Ascending aorta (tissue), 2 donors: ENCODE measurements at regions not wholly inside any gene's neighbourhood (a gene's known extent, or its start where the extent isn't known, plus 50 kb on each side); places are given as distances from the start of the nearest gene placed in this dataset.
"Not testable (repeated sequence)": the region's sequence is repeated elsewhere in the genome, so short reads cannot be mapped to it uniquely, and the experiment has no call there.

Source experiments
- DNase-seq, 2 donors: peaks; one replicate each; pipeline ENCODE4 v3.0.0-alpha.2; 2019; ENCODE audit warnings: low spot score in 2 of 2
- H3K27ac ChIP-seq, 2 donors: fragments of 200-600 bp; sonication (generic); one replicate each; pipeline ENCODE4 v1.5.1; 2016 to 2017; ENCODE audit warnings: mild to moderate bottlenecking in 1 of 2
- H3K27me3 ChIP-seq: fragments of 200-600 bp; sonication (generic); one replicate; pipeline ENCODE4 v1.5.1; 2017
- H3K36me3 ChIP-seq, 2 donors: fragments of 200-600 bp; sonication (generic); one replicate each; pipeline ENCODE4 v1.5.1; 2016
- H3K4me1 ChIP-seq, 2 donors: fragments of 200-600 bp; sonication (generic); one replicate each; pipeline ENCODE4 v1.5.1; 2016 to 2017; ENCODE audit warnings: mild to moderate bottlenecking in 1 of 2
- H3K4me3 ChIP-seq, 2 donors: fragments of 200-600 bp; sonication (generic); one replicate each; pipeline ENCODE4 v1.5.1; 2016 to 2017; ENCODE audit warnings: mild to moderate bottlenecking in 1 of 2
- H3K9me3 ChIP-seq, 2 donors: fragments of 200-600 bp; sonication (generic); one replicate each; pipeline ENCODE4 v1.5.1; 2016
- CTCF ChIP-seq, 3 experiments: fragments of 200-600 bp in 2 of 3; fragments of 450-650 bp in 1 of 3; sonication (generic) in 2 of 3; IDR thresholded peaks; one replicate each; pipeline ENCODE4 v1.5.1; 2016 to 2019; ENCODE audit warnings: antibody characterized with exemption in 3 of 3, mild to moderate bottlenecking in 1 of 3, moderate library complexity in 1 of 3
- intact Hi-C: fragments of 100-400 bp; cut with DNase I; formaldehyde crosslinking; loops from one replicate; pipeline ENCODE4 v1.15.1; 2023

DNA sequence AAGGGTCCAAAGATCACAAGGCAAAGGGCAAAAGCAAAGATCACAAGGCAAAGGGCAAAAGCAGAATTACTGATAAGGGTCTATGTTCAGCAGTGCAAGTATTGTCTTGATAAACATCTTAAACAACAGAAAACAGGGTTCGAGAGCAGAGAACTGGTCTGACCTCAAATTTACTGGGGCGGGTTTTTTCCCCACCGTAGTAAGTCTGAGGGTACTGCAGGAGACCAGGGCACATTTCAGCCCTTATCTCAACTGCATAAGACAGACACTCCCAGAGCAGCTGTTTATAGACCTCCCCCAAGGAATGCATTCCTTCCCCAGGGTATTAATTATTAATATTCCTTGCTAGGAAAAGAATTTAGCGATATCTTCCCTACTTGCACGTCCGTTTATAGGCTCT lies 61.3 kb downstream of the ZNF860 start:
- H3K9me3 ChIP-seq, H3K27ac ChIP-seq, H3K36me3 ChIP-seq, DNase-seq, intact Hi-C loops, H3K4me3 ChIP-seq, H3K27me3 ChIP-seq: not testable (repeated sequence)
- peaks cover 0 to 14% of the 10 kb centered on the region in 2 donors for H3K4me1 ChIP-seq

- Histone ChIP-seq H3K9me3 (no peaks in the 10 kb centered on the region), H3K27me3 (no peaks in the 10 kb centered on the region), H3K4me1 (peaks cover 0 to 11% of the 10 kb centered on the region in 2 donors), H3K36me3 (no peaks in the 10 kb centered on the region), H3K4me3 (peak overlapping the region; percentile 26 to 28), H3K27ac (peak overlapping the region; percentile 69 to 73)
- DNase-seq, result peak in 1 of 2 donors; percentile 62
- no peak for TF ChIP-seq CTCF (IDR thresholded peaks at IDR 0.05)
- intact Hi-C loops, result no loop called here
Observed at GRCh38 chr3:32045091-32045915, 61.1 kb upstream of the GPD1L start.

DNA sequence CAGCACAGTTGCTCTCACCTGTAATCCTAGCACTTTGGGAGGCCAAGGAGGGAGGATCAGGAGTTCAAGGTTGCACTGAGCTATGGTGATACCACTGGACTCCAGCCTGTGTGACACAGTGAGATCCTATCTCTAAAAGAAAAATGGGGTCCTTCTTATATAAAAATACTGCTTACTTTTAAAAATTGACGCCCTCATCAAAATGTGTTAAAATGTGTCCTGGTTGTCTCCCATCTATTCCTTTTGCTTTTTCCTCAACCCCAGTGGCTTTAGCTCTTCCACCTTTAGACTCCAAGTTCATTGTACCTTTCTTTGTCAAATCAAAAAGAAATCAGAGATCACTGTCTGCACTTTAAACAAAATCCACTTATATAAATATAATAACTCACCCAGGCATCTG lies 60.3 kb upstream of the GPD1L start:
- Histone ChIP-seq H3K4me3 (no peak overlapping the region), H3K4me1 (peaks cover 0 to 5% of the 10 kb centered on the region in 2 donors), H3K27me3 (no peaks in the 10 kb centered on the region), H3K36me3 (no peaks in the 10 kb centered on the region), H3K27ac (peak overlapping the region in 1 of 2 donors; percentile 73), H3K9me3 (no peaks in the 10 kb centered on the region)
- intact Hi-C loops, result no loop called here
- DNase-seq, result no peak
- TF ChIP-seq CTCF (IDR thresholded peaks at IDR 0.05), result no peak

DNA sequence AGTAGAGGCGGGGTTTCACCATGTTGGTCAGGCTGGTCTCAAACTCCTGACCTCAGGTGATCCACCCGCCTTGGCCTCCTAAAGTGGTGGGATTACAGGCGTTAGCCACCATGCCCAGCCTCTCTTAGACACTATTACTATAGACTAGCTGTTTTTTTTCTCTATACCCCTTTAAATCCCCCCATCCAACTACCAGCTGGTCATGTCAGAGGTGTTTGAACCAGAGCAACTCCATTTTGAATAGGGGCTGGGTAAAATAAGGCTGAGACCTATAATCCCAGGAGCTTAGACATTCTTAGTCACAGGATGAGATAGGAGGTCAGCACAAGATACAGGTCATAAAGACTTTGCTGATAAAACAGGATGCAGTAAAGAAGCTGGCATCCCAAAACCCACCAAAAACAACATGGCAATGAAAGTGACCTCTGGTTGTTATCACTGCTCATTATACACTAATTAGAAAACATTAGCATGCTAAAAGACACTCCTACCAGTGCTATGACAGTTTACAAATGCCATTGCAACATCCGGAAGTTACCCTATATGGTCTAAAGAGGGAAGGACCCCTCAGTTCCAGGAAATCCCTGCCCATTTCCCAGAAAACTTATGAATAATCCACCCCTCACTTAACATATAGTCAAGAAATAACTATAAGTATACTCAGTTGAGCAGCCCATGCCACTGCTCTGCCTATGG lies 57.8 kb upstream of the GPD1L start:
- intact Hi-C loops, result no loop called here
- no peak overlapping the region for H3K27ac ChIP-seq
- TF ChIP-seq CTCF (IDR thresholded peaks at IDR 0.05), result no peak
- no peak overlapping the region for H3K4me3 ChIP-seq
- H3K36me3 ChIP-seq, result no peaks in the 10 kb centered on the region
- DNase-seq, result no peak
- H3K4me1 ChIP-seq, result peaks cover 0 to 5% of the 10 kb centered on the region in 2 donors
- no peaks in the 10 kb centered on the region for H3K9me3 ChIP-seq
- H3K27me3 ChIP-seq, result no peaks in the 10 kb centered on the region

DNA sequence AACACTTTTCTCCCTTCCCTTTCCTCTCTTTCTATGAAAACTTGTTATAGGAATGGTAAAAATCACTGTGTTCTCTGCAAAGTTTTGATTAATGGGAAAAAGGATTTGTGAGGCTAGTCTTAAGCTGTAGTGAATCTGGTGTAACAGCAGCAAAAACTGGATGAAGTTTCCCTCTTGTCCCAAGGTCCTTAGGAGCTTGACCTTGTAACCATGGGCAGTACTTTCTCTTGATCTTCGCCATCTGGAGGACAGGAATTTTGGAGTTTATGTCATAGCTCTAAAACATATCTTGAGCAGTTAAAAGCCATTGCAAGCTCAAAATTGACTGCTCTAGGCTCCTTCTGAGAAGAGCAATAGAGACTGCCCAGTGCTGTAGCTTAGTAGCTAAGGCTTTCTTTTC lies 56.5 kb upstream of the GPD1L start:
- Histone ChIP-seq H3K36me3 (no peaks in the 10 kb centered on the region), H3K4me1 (peaks cover 0 to 3% of the 10 kb centered on the region in 2 donors), H3K4me3 (no peak overlapping the region), H3K27me3 (no peaks in the 10 kb centered on the region), H3K9me3 (no peaks in the 10 kb centered on the region), H3K27ac (no peak overlapping the region)
- intact Hi-C loops, result no loop called here
- TF ChIP-seq CTCF (IDR thresholded peaks at IDR 0.05), result no peak
- peak in 1 of 2 donors; percentile 5 for DNase-seq

DNA sequence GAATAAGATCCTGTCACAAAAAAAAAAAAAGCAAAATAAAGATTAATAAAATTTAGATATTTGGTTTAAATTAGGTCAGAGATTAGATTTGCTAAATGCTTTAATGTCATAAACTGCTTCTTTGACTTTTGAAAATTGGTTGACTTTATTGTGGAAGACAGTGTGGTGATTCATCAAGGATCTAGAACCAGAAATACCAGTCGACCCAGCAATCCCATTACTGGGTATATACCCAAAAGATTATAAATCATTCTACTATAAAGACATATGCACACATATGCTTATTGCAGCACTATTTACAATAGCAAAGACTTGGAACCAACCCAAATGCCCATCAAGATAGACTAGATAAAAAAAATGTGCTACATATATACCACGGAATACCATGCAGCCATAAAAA lies 54.2 kb upstream of the GPD1L start:
- H3K4me3 ChIP-seq, DNase-seq, H3K4me1 ChIP-seq, H3K27ac ChIP-seq, H3K36me3 ChIP-seq, intact Hi-C loops, H3K27me3 ChIP-seq, H3K9me3 ChIP-seq: not testable (repeated sequence)

DNA sequence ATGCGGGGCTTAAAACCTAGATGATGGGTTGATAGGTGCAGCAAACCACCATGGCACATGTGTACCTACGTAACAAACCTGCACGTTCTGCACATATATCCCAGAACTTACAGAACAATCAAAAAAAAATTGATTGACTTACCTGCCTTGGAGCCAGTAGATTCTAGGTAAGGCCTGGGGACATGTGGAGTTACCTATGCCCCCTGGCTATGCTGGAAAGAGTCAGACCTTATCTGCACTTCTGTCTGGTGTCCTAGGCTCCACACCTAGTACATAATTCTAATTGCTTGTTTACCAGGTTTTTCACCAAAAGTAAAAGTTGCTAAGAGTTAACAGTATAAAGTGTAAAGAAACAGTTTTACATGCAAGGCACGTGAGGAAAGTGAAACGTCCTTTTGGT lies 53.6 kb upstream of the GPD1L start:
- H3K9me3 ChIP-seq, intact Hi-C loops, H3K4me1 ChIP-seq, H3K27ac ChIP-seq, H3K4me3 ChIP-seq, DNase-seq, H3K36me3 ChIP-seq, H3K27me3 ChIP-seq: not testable (repeated sequence)
